Hepatocyte (in vitro differentiated cells): ENCODE measurements at regions not wholly inside any gene's neighbourhood (a gene's known extent, or its start where the extent isn't known, plus 50 kb on each side); places are given as distances from the start of the nearest gene placed in this dataset.

Experiments
- EZH2 ChIP-seq: fragments of 200-600 bp; sonication (generic); IDR thresholded peaks from 2 replicates; pipeline ENCODE4 v1.6.1; 2016; ENCODE audit warnings: antibody characterized with exemption, mild to moderate bottlenecking, borderline replicate concordance
- EZH2phosphoT487 ChIP-seq: fragments of 200-600 bp; sonication (generic); IDR thresholded peaks from one replicate; pipeline ENCODE4 v1.6.1; 2018; ENCODE audit warnings: antibody characterized with exemption, mild to moderate bottlenecking, low read depth, moderate library complexity; ENCODE audit not compliant: unreplicated experiment, severe bottlenecking
- TF ChIP-seq, protein P1 (sequence below): fragments of 200-600 bp; sonication (generic); IDR thresholded peaks from 2 replicates; pipeline ENCODE4 v1.5.1; 2016; ENCODE audit warnings: antibody characterized with exemption, mild to moderate bottlenecking; ENCODE audit not compliant: poor library complexity

- TF ChIP-seq EZH2 (no peak), EZH2phosphoT487 (no peak)
- TF ChIP-seq, protein P1, sequence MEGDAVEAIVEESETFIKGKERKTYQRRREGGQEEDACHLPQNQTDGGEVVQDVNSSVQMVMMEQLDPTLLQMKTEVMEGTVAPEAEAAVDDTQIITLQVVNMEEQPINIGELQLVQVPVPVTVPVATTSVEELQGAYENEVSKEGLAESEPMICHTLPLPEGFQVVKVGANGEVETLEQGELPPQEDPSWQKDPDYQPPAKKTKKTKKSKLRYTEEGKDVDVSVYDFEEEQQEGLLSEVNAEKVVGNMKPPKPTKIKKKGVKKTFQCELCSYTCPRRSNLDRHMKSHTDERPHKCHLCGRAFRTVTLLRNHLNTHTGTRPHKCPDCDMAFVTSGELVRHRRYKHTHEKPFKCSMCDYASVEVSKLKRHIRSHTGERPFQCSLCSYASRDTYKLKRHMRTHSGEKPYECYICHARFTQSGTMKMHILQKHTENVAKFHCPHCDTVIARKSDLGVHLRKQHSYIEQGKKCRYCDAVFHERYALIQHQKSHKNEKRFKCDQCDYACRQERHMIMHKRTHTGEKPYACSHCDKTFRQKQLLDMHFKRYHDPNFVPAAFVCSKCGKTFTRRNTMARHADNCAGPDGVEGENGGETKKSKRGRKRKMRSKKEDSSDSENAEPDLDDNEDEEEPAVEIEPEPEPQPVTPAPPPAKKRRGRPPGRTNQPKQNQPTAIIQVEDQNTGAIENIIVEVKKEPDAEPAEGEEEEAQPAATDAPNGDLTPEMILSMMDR, result no peak
These were observed 114.6 kb upstream of the GALNT15 start for GRCh38 chr3:16059711-16060357.
